ENCODE measurements at regions not wholly inside any gene's neighbourhood (a gene's known extent, or its start where the extent isn't known, plus 50 kb on each side); places are given as distances from the start of the nearest gene placed in this dataset.

- no peak for TF ChIP-seq CTCF (IDR thresholded peaks at IDR 0.05; ENCODE audit: unreplicated experiment)
- H3K27ac Mint-ChIP-seq = peak overlapping the region; percentile 57
- H3K36me3 Mint-ChIP-seq (ENCODE audit: insufficient read depth) = peaks cover 6% of the 10 kb centered on the region
- peaks cover 34% of the 10 kb centered on the region for H3K4me1 Mint-ChIP-seq (ENCODE audit: low read depth)
- H3K27me3 Mint-ChIP-seq = no peaks in the 10 kb centered on the region
- DNase-seq (ENCODE audit: low spot score, unreplicated experiment) = no peak
- no peak overlapping the region for H3K4me3 Mint-ChIP-seq (ENCODE audit: low read depth)
- peaks cover 11% of the 10 kb centered on the region for H3K9me3 Mint-ChIP-seq (ENCODE audit: low read depth)
Observed at GRCh38 chr5:90297045-90297764, 112.4 kb downstream of the CETN3 start.

- peak; percentile 37 for TF ChIP-seq CTCF (IDR thresholded peaks at IDR 0.05; ENCODE audit: unreplicated experiment)
- Mint-ChIP-seq H3K27me3 (no peaks in the 10 kb centered on the region), H3K4me3 (ENCODE audit: low read depth) (no peak overlapping the region), H3K9me3 (ENCODE audit: low read depth) (peaks cover 11% of the 10 kb centered on the region), H3K4me1 (ENCODE audit: low read depth) (peaks cover 34% of the 10 kb centered on the region), H3K36me3 (ENCODE audit: insufficient read depth) (peaks cover 6% of the 10 kb centered on the region), H3K27ac (peak overlapping the region; percentile 57)
- DNase-seq (ENCODE audit: low spot score, unreplicated experiment) = no peak
Observed at GRCh38 chr5:90294604-90295003, 115.0 kb downstream of the CETN3 start.

- Mint-ChIP-seq H3K4me3 (ENCODE audit: low read depth) (no peak overlapping the region), H3K27ac (peak overlapping the region; percentile 65), H3K9me3 (ENCODE audit: low read depth) (peaks cover 11% of the 10 kb centered on the region), H3K36me3 (ENCODE audit: insufficient read depth) (peaks cover 6% of the 10 kb centered on the region), H3K4me1 (ENCODE audit: low read depth) (peaks cover 32% of the 10 kb centered on the region), H3K27me3 (no peaks in the 10 kb centered on the region)
- TF ChIP-seq CTCF (IDR thresholded peaks at IDR 0.05; ENCODE audit: unreplicated experiment) = no peak
- DNase-seq (ENCODE audit: low spot score, unreplicated experiment) = no peak
Observed at GRCh38 chr5:90293931-90294330, 115.6 kb downstream of the CETN3 start.

- Mint-ChIP-seq H3K4me1 (ENCODE audit: low read depth) (peaks cover 7% of the 10 kb centered on the region), H3K9me3 (ENCODE audit: low read depth) (peaks cover 11% of the 10 kb centered on the region), H3K36me3 (ENCODE audit: insufficient read depth) (peaks cover 5% of the 10 kb centered on the region), H3K27me3 (no peaks in the 10 kb centered on the region), H3K4me3 (ENCODE audit: low read depth) (no peak overlapping the region), H3K27ac (no peak overlapping the region)
- no peak for TF ChIP-seq CTCF (IDR thresholded peaks at IDR 0.05; ENCODE audit: unreplicated experiment)
- DNase-seq (ENCODE audit: low spot score, unreplicated experiment) = no peak
Observed at GRCh38 chr5:90290648-90291047, 118.9 kb downstream of the CETN3 start.

- Mint-ChIP-seq H3K9me3 (ENCODE audit: low read depth) (peaks cover 11% of the 10 kb centered on the region), H3K4me1 (ENCODE audit: low read depth) (peaks cover 2% of the 10 kb centered on the region), H3K27ac (no peak overlapping the region), H3K36me3 (ENCODE audit: insufficient read depth) (peaks cover 5% of the 10 kb centered on the region), H3K4me3 (ENCODE audit: low read depth) (no peak overlapping the region), H3K27me3 (no peaks in the 10 kb centered on the region)
- TF ChIP-seq CTCF (IDR thresholded peaks at IDR 0.05; ENCODE audit: unreplicated experiment) = no peak
- DNase-seq (ENCODE audit: low spot score, unreplicated experiment) = no peak
Observed at GRCh38 chr5:90289837-90290236, 119.7 kb downstream of the CETN3 start.
